RWPE1 (cell line): ENCODE measurements at regions not wholly inside any gene's neighbourhood (a gene's known extent, or its start where the extent isn't known, plus 50 kb on each side); places are given as distances from the start of the nearest gene placed in this dataset.
"Not testable (repeated sequence)": the region's sequence is repeated elsewhere in the genome, so short reads cannot be mapped to it uniquely, and the experiment has no call there.

Source experiments
- CTCF ChIA-PET: fragments of 350-600 bp; sonication (Branson Sonifier 250); formaldehyde crosslinking; extraction: SDS; loops from one replicate; lab custom pipeline; 2021; lab: Yijun Ruan, JAX
- POLR2A ChIA-PET: fragments of 400-600 bp; formaldehyde crosslinking; extraction: SDS; loops from one replicate; lab custom pipeline; 2020; ENCODE audit warnings: antibody characterized with exemption; ENCODE audit not compliant: low non-redundant PET; lab: Yijun Ruan, JAX
- DNase-seq: peaks from one replicate; pipeline ENCODE4 v3.0.0; 2012; ENCODE audit warnings: low spot score
- H3K27ac ChIP-seq: fragments of 450-650 bp; 2 replicates; pipeline ENCODE4 v1.5.1; 2017
- TF ChIP-seq, protein P1 (sequence below): fragments of 450-650 bp; conservative IDR thresholded peaks from 2 replicates; pipeline ENCODE4 v1.5.1; 2017; ENCODE audit warnings: low read depth, mild to moderate bottlenecking

DNA sequence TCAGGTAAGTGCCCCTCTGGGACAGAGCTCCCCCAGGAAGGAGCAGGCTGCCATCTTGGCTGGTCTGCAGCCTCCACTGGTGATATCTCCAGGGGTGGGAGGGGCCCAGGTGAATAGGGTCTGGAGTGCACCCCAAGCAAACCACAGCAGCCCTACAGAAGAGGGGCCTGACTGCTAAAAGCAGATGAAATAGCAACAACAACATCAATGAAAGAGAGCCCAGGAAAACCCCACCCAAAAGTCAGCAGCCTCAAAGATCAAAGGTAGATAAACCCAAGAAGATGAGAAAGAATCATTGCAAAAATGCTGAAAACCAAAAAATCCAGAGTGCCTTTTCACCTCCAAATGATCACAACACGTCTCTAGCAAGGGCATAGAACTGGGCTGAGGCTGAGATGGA, 92.5 kb upstream of the PAGE3 start:
- ChIA-PET CTCF (no interaction called here), POLR2A (no interaction called here)
- TF ChIP-seq, protein P1, sequence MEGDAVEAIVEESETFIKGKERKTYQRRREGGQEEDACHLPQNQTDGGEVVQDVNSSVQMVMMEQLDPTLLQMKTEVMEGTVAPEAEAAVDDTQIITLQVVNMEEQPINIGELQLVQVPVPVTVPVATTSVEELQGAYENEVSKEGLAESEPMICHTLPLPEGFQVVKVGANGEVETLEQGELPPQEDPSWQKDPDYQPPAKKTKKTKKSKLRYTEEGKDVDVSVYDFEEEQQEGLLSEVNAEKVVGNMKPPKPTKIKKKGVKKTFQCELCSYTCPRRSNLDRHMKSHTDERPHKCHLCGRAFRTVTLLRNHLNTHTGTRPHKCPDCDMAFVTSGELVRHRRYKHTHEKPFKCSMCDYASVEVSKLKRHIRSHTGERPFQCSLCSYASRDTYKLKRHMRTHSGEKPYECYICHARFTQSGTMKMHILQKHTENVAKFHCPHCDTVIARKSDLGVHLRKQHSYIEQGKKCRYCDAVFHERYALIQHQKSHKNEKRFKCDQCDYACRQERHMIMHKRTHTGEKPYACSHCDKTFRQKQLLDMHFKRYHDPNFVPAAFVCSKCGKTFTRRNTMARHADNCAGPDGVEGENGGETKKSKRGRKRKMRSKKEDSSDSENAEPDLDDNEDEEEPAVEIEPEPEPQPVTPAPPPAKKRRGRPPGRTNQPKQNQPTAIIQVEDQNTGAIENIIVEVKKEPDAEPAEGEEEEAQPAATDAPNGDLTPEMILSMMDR: no peak
- no peak for DNase-seq
- H3K27ac ChIP-seq: no peak overlapping the region

DNA sequence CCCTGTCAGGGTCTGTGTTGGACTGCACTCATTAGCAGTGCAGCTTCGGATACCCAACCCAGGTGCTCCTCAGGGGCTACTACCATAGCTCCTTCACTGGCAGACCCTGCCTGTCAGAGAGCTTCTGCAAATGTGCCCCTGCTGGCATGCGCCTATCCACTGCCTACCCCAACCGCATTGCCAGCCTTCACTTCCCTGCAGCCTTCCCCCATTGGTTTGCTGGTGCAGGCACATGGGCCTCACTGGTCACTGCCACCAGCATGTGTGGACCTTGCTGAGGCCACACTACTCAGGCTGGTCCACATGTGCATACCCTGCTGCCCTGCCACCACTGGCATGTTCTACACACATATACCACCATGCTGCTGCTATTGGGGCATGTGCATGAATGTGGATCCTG, 72.5 kb upstream of the MAGEH1 start:
- no peak overlapping the region for H3K27ac ChIP-seq
- CTCF ChIA-PET: no interaction called here

DNA sequence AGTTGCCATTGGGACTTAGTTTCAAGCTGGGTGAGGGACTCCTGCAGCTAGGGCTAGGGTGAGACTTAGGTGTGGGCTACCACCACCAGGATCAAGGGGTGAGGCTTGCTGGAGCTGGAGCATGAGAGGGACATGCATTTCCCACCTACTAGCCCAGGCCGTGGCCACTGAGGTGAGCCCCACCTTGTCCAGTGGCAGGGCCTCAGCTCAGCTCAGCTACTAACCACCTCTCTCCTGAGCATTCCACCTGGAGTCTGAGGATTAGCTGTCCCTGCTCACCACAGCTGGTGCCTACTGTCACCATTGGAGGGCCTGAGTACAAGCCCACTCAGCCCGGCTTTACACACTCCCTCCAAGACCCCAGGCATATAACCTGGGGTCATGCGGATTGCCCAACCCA, 62.6 kb upstream of the MAGEH1 start:
- ChIA-PET CTCF (no interaction called here), POLR2A (no interaction called here)
- TF ChIP-seq, protein P1: no peak
- no peak for DNase-seq
- H3K27ac ChIP-seq: no peak overlapping the region

More for the DNA sequence above, 72.5 kb upstream of the MAGEH1 start:
- POLR2A ChIA-PET: no interaction called here
- DNase-seq: no peak
- TF ChIP-seq, protein P1: no peak

DNA sequence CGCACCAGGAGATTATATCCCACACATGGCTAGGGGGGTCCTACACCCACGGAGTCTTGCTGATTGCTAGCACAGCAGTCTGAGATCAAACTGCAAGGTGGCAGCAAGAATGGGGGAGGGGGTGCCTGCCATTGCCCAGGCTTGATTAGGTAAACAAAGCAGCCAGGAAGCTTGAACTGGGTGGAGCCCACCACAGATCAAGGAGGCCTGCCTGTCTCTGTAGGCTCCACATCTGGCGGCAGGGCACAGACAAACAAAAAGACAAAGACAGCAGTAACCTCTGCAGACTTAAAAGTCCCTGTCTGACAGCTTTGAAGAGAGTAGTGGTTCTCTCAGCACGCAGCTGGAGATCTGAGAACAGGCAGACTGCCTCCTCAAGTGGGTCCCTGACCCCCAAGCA, 55.1 kb upstream of the MAGEH1 start:
- POLR2A ChIA-PET, H3K27ac ChIP-seq, DNase-seq: not testable (repeated sequence)
- CTCF ChIA-PET: interaction anchor here (0.6 kb wide), 1 partner anchor 696 kb away, joined by 3 read pairs; no protein-coding TSS in a partner anchor
